B cell (primary cell): ENCODE measurements at regions not wholly inside any gene's neighbourhood (a gene's known extent, or its start where the extent isn't known, plus 50 kb on each side); places are given as distances from the start of the nearest gene placed in this dataset.

Experiments
- ATAC-seq: fragments of 200-7000 bp; cut with Tn5 transposase; one replicate; pipeline ENCODE4 v1.10.0; 2021; ENCODE audit warnings: low read depth, mild to moderate bottlenecking, moderate number of reproducible peaks, moderate library complexity
- CTCF ChIA-PET: fragments of 350-600 bp; sonication (Branson Sonifier 250); formaldehyde crosslinking; loops from one replicate; lab custom pipeline; 2021; ENCODE audit warnings: antibody characterized with exemption, inconsistent platforms; lab: Charles Lee
- POLR2A ChIA-PET: fragments of 350-600 bp; sonication (Branson Sonifier 250); formaldehyde crosslinking; loops from one replicate; lab custom pipeline; 2021; ENCODE audit warnings: antibody characterized with exemption; lab: Charles Lee
- DNase-seq: peaks from one replicate; pipeline ENCODE4 v3.0.0; 2013
- H2AFZ ChIP-seq: 2 replicates; pipeline ENCODE4 v1.6.1; 2012; ENCODE audit warnings: mild to moderate bottlenecking, low read depth, low read length; ENCODE audit not compliant: insufficient read depth, poor library complexity, severe bottlenecking
- H3K27ac ChIP-seq, 2 donors: 1 replicate in 1 of 2; 2 replicates in 1 of 2; pipeline ENCODE4 v1.5.1; 2012 to 2013; ENCODE audit warnings: low read length in 2 of 2, mild to moderate bottlenecking in 2 of 2, moderate library complexity in 1 of 2
- H3K27me3 ChIP-seq, 4 experiments: fragments of 200-600 bp in 1 of 4; sonication (generic) in 1 of 4; replicated peaks in 1 of 4; 1 replicate in 2 of 4; 2 replicates in 2 of 4; pipeline versions ENCODE4 v1.6.1 to v1.7.0; 2013 to 2016; ENCODE audit warnings: low read length in 3 of 4, mild to moderate bottlenecking in 2 of 4, mixed read lengths in 1 of 4, moderate library complexity in 1 of 4; ENCODE audit not compliant: insufficient read depth in 4 of 4, control insufficient read depth in 3 of 4; ENCODE audit errors: control extremely low read depth in 1 of 4
- H3K36me3 ChIP-seq, 2 experiments: replicated peaks in 1 of 2; 1 replicate in 1 of 2; 2 replicates in 1 of 2; pipeline versions ENCODE4 v1.6.1 to v1.7.1; 2013; ENCODE audit warnings: low read length in 1 of 2; ENCODE audit not compliant: insufficient read depth in 2 of 2, control insufficient read depth in 1 of 2; ENCODE audit errors: control extremely low read depth in 1 of 2, extremely low read depth in 1 of 2
- H3K4me1 ChIP-seq, 2 donors: fragments of 200-600 bp in 1 of 2; sonication (generic) in 1 of 2; 1 replicate in 1 of 2; 2 replicates in 1 of 2; pipeline versions ENCODE4 v1.5.1 to v1.6.1; 2013 to 2017; ENCODE audit warnings: low read length in 2 of 2; ENCODE audit not compliant: control insufficient read depth in 2 of 2, insufficient read depth in 2 of 2
- H3K4me2 ChIP-seq: replicated peaks from 2 replicates; pipeline ENCODE3; 2012; ENCODE audit warnings: mild to moderate bottlenecking, low read depth, low read length; ENCODE audit not compliant: poor library complexity, severe bottlenecking
- H3K4me3 ChIP-seq, 5 experiments: fragments of 200-600 bp in 1 of 5; sonication (generic) in 1 of 5; 1 replicate in 3 of 5; 2 replicates in 2 of 5; pipeline versions ENCODE4 v1.5.1 to v1.7.0; 2011 to 2016; ENCODE audit warnings: low read length in 4 of 5, mild to moderate bottlenecking in 4 of 5, low read depth in 2 of 5, control low read depth in 1 of 5, moderate library complexity in 1 of 5; ENCODE audit not compliant: insufficient read depth in 1 of 5; ENCODE audit errors: control extremely low read depth in 1 of 5, extremely low read depth in 1 of 5
- H3K79me2 ChIP-seq: fragments of 200-600 bp; sonication (generic); one replicate; pipeline ENCODE4 v1.6.0; 2016; ENCODE audit warnings: low read length; ENCODE audit not compliant: control insufficient read depth, insufficient read depth
- H3K9ac ChIP-seq: fragments of 200-600 bp; sonication (generic); 2 replicates; pipeline ENCODE4 v1.6.1; 2017; ENCODE audit warnings: mild to moderate bottlenecking, low read length, moderate library complexity
- H3K9me3 ChIP-seq, 3 donors: one replicate each; pipeline versions ENCODE4 v1.6.1 to v1.7.1; 2013; ENCODE audit warnings: low read length in 2 of 3; ENCODE audit not compliant: control insufficient read depth in 2 of 3, insufficient read depth in 1 of 3; ENCODE audit errors: control extremely low read depth in 1 of 3
- H4K20me1 ChIP-seq: 2 replicates; pipeline ENCODE4 v1.6.0; 2012; ENCODE audit warnings: mild to moderate bottlenecking, low read length; ENCODE audit not compliant: insufficient read depth, control insufficient read depth, poor library complexity, severe bottlenecking
- H3K27ac Mint-ChIP-seq: one replicate; pipeline ENCODE4 v1.8.0; 2021; ENCODE audit warnings: mixed read lengths
- H3K27me3 Mint-ChIP-seq: one replicate; pipeline ENCODE4 v1.8.0; 2021; ENCODE audit warnings: mixed read lengths
- H3K4me1 Mint-ChIP-seq: one replicate; pipeline ENCODE4 v1.8.0; 2021; ENCODE audit warnings: mixed read lengths
- H3K4me3 Mint-ChIP-seq: one replicate; pipeline ENCODE4 v1.8.0; 2021; ENCODE audit warnings: mixed read lengths
- H3K9me3 Mint-ChIP-seq: one replicate; pipeline ENCODE4 v1.8.0; 2022; ENCODE audit warnings: mixed read lengths; ENCODE audit not compliant: insufficient read depth
- EZH2 ChIP-seq: IDR thresholded peaks from 2 replicates; pipeline ENCODE4 v1.6.1; 2012; ENCODE audit warnings: borderline replicate concordance, low read depth, mild to moderate bottlenecking, moderate library complexity, low read length; ENCODE audit not compliant: insufficient read depth, poor library complexity, severe bottlenecking
- WGBS: methylation state at CpG from one replicate; pipeline ENCODE4 v1.1.5; 2013; ENCODE audit warnings: missing lambda C conversion rate; ENCODE audit not compliant: insufficient coverage; 5-methylcytosine and 5-hydroxymethylcytosine counted together
- intact Hi-C: fragments of 100-400 bp; cut with micrococcal nuclease; formaldehyde crosslinking; loops from one replicate; pipeline ENCODE4 v1.10.0; 2022
- TF ChIP-seq, protein P1 (sequence below): fragments of 200-600 bp; IDR thresholded peaks from one replicate; pipeline ENCODE4 v1.8.0; 2022; ENCODE audit warnings: antibody characterized with exemption, mild to moderate bottlenecking

DNA sequence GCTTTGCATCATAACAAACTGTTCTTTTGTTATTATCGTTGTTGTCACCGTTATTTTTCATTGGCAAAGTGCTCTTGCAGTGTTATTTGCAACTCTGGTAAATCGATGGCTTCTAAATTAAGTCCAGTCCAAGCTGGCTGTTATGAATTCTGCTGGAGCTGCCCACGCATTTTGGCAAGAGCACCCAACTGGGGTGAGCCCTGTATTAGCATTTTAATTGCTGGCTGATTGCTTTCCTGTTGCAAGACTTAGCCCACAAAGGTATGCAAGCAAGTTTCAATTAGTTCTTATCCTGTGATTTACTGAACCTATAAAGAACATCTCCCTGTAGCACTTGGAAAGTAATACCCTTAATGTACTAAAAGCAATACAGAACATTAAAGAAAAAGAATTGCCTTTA lies 226.8 kb downstream of the ACTR3B start:
- Mint-ChIP-seq H3K4me3 (no peak overlapping the region), H3K9me3 (no peaks in the 10 kb centered on the region), H3K4me1 (no peaks in the 10 kb centered on the region), H3K27ac (no peak overlapping the region), H3K27me3 (peaks cover 11% of the 10 kb centered on the region)
- H3K9me3 ChIP-seq: no peaks in the 10 kb centered on the region
- 87% methylated on average over 4 of the region's 4 CpGs for WGBS
- H3K4me2 ChIP-seq: no peak overlapping the region
- H3K79me2 ChIP-seq: no peaks in the 10 kb centered on the region
- no peaks in the 10 kb centered on the region for H3K36me3 ChIP-seq
- DNase-seq (no peak), ATAC-seq (no peak)
- H3K9ac ChIP-seq: no peak overlapping the region
- no peaks in the 10 kb centered on the region for H4K20me1 ChIP-seq
- no peak overlapping the region for H2AFZ ChIP-seq
- intact Hi-C loops: no loop called here
- CTCF ChIA-PET: no interaction called here
- POLR2A ChIA-PET: no interaction called here
- no peak overlapping the region for H3K4me3 ChIP-seq
- no peaks in the 10 kb centered on the region for H3K4me1 ChIP-seq
- no peak for TF ChIP-seq EZH2
- TF ChIP-seq, protein P1, sequence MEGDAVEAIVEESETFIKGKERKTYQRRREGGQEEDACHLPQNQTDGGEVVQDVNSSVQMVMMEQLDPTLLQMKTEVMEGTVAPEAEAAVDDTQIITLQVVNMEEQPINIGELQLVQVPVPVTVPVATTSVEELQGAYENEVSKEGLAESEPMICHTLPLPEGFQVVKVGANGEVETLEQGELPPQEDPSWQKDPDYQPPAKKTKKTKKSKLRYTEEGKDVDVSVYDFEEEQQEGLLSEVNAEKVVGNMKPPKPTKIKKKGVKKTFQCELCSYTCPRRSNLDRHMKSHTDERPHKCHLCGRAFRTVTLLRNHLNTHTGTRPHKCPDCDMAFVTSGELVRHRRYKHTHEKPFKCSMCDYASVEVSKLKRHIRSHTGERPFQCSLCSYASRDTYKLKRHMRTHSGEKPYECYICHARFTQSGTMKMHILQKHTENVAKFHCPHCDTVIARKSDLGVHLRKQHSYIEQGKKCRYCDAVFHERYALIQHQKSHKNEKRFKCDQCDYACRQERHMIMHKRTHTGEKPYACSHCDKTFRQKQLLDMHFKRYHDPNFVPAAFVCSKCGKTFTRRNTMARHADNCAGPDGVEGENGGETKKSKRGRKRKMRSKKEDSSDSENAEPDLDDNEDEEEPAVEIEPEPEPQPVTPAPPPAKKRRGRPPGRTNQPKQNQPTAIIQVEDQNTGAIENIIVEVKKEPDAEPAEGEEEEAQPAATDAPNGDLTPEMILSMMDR: no peak
- H3K27ac ChIP-seq: no peak overlapping the region
- H3K27me3 ChIP-seq: no peaks in the 10 kb centered on the region

DNA sequence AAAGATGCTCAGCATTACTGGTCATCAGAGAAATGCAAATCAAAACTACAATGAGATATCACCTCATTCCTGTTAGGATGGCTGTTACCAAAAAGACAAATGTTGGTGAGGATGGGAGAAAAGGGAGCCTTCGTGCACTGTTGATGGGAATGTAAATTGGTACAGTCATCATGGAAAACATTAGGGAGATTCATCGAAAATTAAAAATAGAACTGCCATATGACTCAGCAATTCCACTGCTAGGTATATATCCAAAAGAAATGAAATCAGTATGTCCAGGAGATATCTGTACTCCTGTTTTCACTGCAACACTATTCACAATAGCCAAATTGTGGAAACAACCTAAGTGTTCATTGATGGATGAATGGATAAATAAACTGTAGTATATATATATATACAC lies 228.1 kb downstream of the ACTR3B start:
- Histone ChIP-seq H3K4me1 (no peaks in the 10 kb centered on the region), H3K4me3 (no peak overlapping the region), H3K9me3 (no peaks in the 10 kb centered on the region), H3K27me3 (no peaks in the 10 kb centered on the region), H3K9ac (no peak overlapping the region), H3K79me2 (no peaks in the 10 kb centered on the region), H2AFZ (no peak overlapping the region), H3K36me3 (no peaks in the 10 kb centered on the region), H3K4me2 (no peak overlapping the region), H4K20me1 (no peaks in the 10 kb centered on the region), H3K27ac (no peak overlapping the region)
- peaks cover 3% of the 10 kb centered on the region for H3K27me3 Mint-ChIP-seq
- DNase-seq (no peak), ATAC-seq (no peak)
- intact Hi-C loops: no loop called here
- H3K9me3 Mint-ChIP-seq: no peaks in the 10 kb centered on the region
- no peak overlapping the region for H3K27ac Mint-ChIP-seq
- ChIA-PET CTCF (no interaction called here), POLR2A (no interaction called here)
- no peaks in the 10 kb centered on the region for H3K4me1 Mint-ChIP-seq
- TF ChIP-seq, protein P1: no peak
- TF ChIP-seq EZH2: no peak
- no peak overlapping the region for H3K4me3 Mint-ChIP-seq
- WGBS: 57% methylated on average over 1 of the region's 2 CpGs
